IMR-90 (cell line): ENCODE measurements at regions not wholly inside any gene's neighbourhood (a gene's known extent, or its start where the extent isn't known, plus 50 kb on each side); places are given as distances from the start of the nearest gene placed in this dataset.

Source experiments
- ATAC-seq: fragments of 200-7000 bp; cut with Tn5 transposase; 2 replicates; pipeline ENCODE4 v1.9.1; 2020; ENCODE audit warnings: low read depth, mild to moderate bottlenecking, moderate library complexity
- BruUV-seq: library from RNA; stranded (reverse); fragments of 400-500 nt; replicated peaks from 2 replicates; lab custom pipeline; 2021; lab: Mats Ljungman, UMichigan
- CTCF ChIA-PET: fragments of 300-600 bp; formaldehyde crosslinking; extraction: SDS; loops from one replicate; lab custom pipeline; 2021; ENCODE audit warnings: antibody characterized with exemption; lab: Yijun Ruan, JAX
- POLR2A ChIA-PET: fragments of 300-600 bp; sonication (Branson Sonifier 250); formaldehyde crosslinking; loops from one replicate; lab custom pipeline; 2022; ENCODE audit warnings: antibody characterized with exemption; ENCODE audit not compliant: unreplicated experiment; lab: Charles Lee
- DNase-seq: peaks from one replicate; pipeline ENCODE4 v3.0.0; 2013
- H2AFZ ChIP-seq: replicated peaks from 2 replicates; pipeline ENCODE3; 2013; ENCODE audit warnings: low read length, mild to moderate bottlenecking; ENCODE audit not compliant: poor library complexity
- H2AK5ac ChIP-seq: 2 replicates; pipeline ENCODE4 v1.6.1; 2013; ENCODE audit warnings: low read depth, low read length, inconsistent platforms
- H2AK9ac ChIP-seq: replicated peaks from 2 replicates; pipeline ENCODE3; 2013; ENCODE audit warnings: mild to moderate bottlenecking, low read depth, low read length, moderate library complexity; ENCODE audit not compliant: poor library complexity
- H2BK120ac ChIP-seq: 2 replicates; pipeline ENCODE4 v1.6.1; 2013; ENCODE audit warnings: low read depth, low read length, inconsistent platforms
- H2BK15ac ChIP-seq: 3 replicates; pipeline ENCODE4 v1.6.1; 2013; ENCODE audit warnings: low read depth, low read length, inconsistent platforms
- H2BK20ac ChIP-seq: 2 replicates; pipeline ENCODE4 v1.6.1; 2013; ENCODE audit warnings: low read depth, mild to moderate bottlenecking, inconsistent platforms, low read length, moderate library complexity
- H2BK5ac ChIP-seq: 2 replicates; pipeline ENCODE4 v1.6.1; 2013; ENCODE audit warnings: mild to moderate bottlenecking, low read depth, low read length, inconsistent platforms; ENCODE audit not compliant: poor library complexity, severe bottlenecking
- H3K14ac ChIP-seq: replicated peaks from 2 replicates; pipeline ENCODE4 v1.6.1; 2013; ENCODE audit warnings: low read depth, low read length, inconsistent platforms
- H3K18ac ChIP-seq: 2 replicates; pipeline ENCODE4 v1.6.1; 2013; ENCODE audit warnings: low read depth, low read length, control low read depth
- H3K23ac ChIP-seq: 2 replicates; pipeline ENCODE4 v1.6.1; 2013; ENCODE audit warnings: low read depth, low read length, inconsistent platforms
- H3K27ac ChIP-seq: 2 replicates; pipeline ENCODE4 v1.5.1; 2013; ENCODE audit warnings: mild to moderate bottlenecking, control low read depth, low read length; ENCODE audit not compliant: insufficient read depth
- H3K27me3 ChIP-seq: 2 replicates; pipeline ENCODE4 v1.6.1; 2013; ENCODE audit warnings: low read length; ENCODE audit not compliant: control insufficient read depth, insufficient read depth
- H3K36me3 ChIP-seq: 2 replicates; pipeline ENCODE4 v1.6.1; 2013; ENCODE audit warnings: low read length, mixed read lengths; ENCODE audit not compliant: control insufficient read depth, insufficient read depth
- H3K4ac ChIP-seq: 2 replicates; pipeline ENCODE4 v1.6.1; 2013; ENCODE audit warnings: low read depth, low read length, inconsistent platforms
- H3K4me1 ChIP-seq: 2 replicates; pipeline ENCODE4 v1.6.1; 2013; ENCODE audit warnings: low read length, mixed read lengths; ENCODE audit not compliant: control insufficient read depth, insufficient read depth
- H3K4me2 ChIP-seq: 2 replicates; pipeline ENCODE4 v1.6.1; 2013; ENCODE audit warnings: low read depth, mild to moderate bottlenecking, control low read depth, low read length, moderate library complexity
- H3K4me3 ChIP-seq: 2 replicates; pipeline ENCODE4 v1.5.1; 2013; ENCODE audit warnings: low read depth, mild to moderate bottlenecking, control low read depth, low read length, moderate library complexity; ENCODE audit not compliant: insufficient read depth
- H3K56ac ChIP-seq: 2 replicates; pipeline ENCODE4 v1.6.1; 2013; ENCODE audit warnings: low read length, inconsistent platforms; ENCODE audit not compliant: insufficient read depth; ENCODE audit errors: extremely low read depth
- H3K79me1 ChIP-seq, 2 experiments: 2 replicates each; pipeline ENCODE4 v1.6.1; 2013; ENCODE audit warnings: low read length in 2 of 2, inconsistent platforms in 1 of 2, low read depth in 1 of 2
- H3K9ac ChIP-seq: 2 replicates; pipeline ENCODE4 v1.6.1; 2013; ENCODE audit warnings: low read depth, low read length, control low read depth
- H3K9me1 ChIP-seq: 2 replicates; pipeline ENCODE4 v1.6.1; 2013; ENCODE audit warnings: low read length, inconsistent platforms; ENCODE audit not compliant: insufficient read depth
- H3K9me3 ChIP-seq: 2 replicates; pipeline ENCODE4 v1.6.1; 2013; ENCODE audit warnings: low read length; ENCODE audit not compliant: control insufficient read depth, insufficient read depth
- H4K20me1 ChIP-seq: 2 replicates; pipeline ENCODE4 v1.6.1; 2013; ENCODE audit warnings: low read length, inconsistent platforms; ENCODE audit not compliant: insufficient read depth
- H4K5ac ChIP-seq: 2 replicates; pipeline ENCODE4 v1.6.1; 2013; ENCODE audit warnings: mild to moderate bottlenecking, low read depth, low read length, control low read depth
- H4K8ac ChIP-seq, 2 experiments: 2 replicates each; pipeline ENCODE4 v1.6.1; 2013; ENCODE audit warnings: low read depth in 2 of 2, low read length in 2 of 2, control low read depth in 1 of 2, inconsistent platforms in 1 of 2
- H4K91ac ChIP-seq: 2 replicates; pipeline ENCODE4 v1.6.1; 2013; ENCODE audit warnings: low read depth, low read length, inconsistent platforms; ENCODE audit not compliant: insufficient read depth
- BHLHE40 ChIP-seq: fragments of 150-350 bp; IDR thresholded peaks from 2 replicates; pipeline ENCODE4 v1.6.1; 2016; ENCODE audit warnings: mild to moderate bottlenecking, low read depth, low read length
- CHD1 ChIP-seq: IDR thresholded peaks from 2 replicates; pipeline ENCODE4 v1.6.1; 2012; ENCODE audit warnings: low read depth, low read length, improper control_type of control experiment
- NFE2L2 ChIP-seq: fragments of 150-350 bp; IDR thresholded peaks from 2 replicates; pipeline ENCODE4 v1.6.1; 2016; ENCODE audit warnings: low read depth, mild to moderate bottlenecking, low read length
- RCOR1 ChIP-seq: IDR thresholded peaks from 2 replicates; pipeline ENCODE4 v1.6.1; 2012; ENCODE audit warnings: mild to moderate bottlenecking, low read length, improper control_type of control experiment; ENCODE audit not compliant: insufficient replicate concordance
- WGBS, 2 experiments: methylation state at CpG; one replicate each; pipeline versions ENCODE4 v1.1.5 to v1.1.7; 2013; ENCODE audit warnings: missing lambda C conversion rate in 2 of 2; ENCODE audit not compliant: insufficient read length in 1 of 2; ENCODE audit errors: extremely low coverage in 2 of 2; 5-methylcytosine and 5-hydroxymethylcytosine counted together
- dilution Hi-C: fragments of 300-500 bp; cut with HindIII; formaldehyde crosslinking; loops from one replicate; pipeline ENCODE4 v1.14.3; 2018; ENCODE audit warnings: low sequenced_read_pairs; ENCODE audit not compliant: unreplicated experiment
- in situ Hi-C: fragments of 300-500 bp; cut with MboI; formaldehyde crosslinking; loops from 3 replicates; pipeline ENCODE4 v1.14.3; 2019; ENCODE audit warnings: low sequenced_read_pairs, inconsistent platforms, mixed read lengths
- intact Hi-C: fragments of 100-400 bp; cut with micrococcal nuclease; formaldehyde crosslinking; loops from 2 replicates; pipeline ENCODE4 v1.10.0; 2022

DNA sequence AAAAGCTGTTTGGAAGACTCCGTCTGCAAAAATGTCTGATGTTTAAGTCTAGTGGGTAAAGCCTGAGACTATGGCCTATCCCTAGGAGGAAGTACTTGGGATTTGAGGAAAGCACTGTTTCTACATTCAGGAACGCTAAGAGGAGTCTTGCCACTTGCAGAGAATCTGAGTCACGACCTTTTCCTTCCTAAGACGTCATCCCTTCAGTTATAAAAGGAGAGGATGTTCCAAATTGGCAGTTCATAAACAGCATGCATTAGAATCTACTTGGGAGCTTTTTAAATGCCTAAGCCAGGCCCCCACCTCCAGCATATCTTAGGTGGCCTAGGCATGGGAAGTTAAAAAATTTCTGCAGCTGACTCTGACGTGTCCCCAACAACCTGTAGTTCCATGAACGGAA, 125.9 kb downstream of the TTC32 start:
- peak; percentile 69 for DNase-seq
- 100% methylated on average over 1 of the region's 6 CpGs; no CpG with 5 or more reads in 1 of the 2 experiments for WGBS, 2 experiments
- Histone ChIP-seq H3K4ac (no peak overlapping the region), H3K56ac (no peak overlapping the region; the same call in 1 of the 2 replicates), H3K36me3 (no peaks in the 10 kb centered on the region), H2AK5ac (peak overlapping the region; percentile 39; the same call in 1 of the 2 replicates), H3K9me1 (peaks cover 18% of the 10 kb centered on the region), H3K27me3 (peaks cover 7% of the 10 kb centered on the region), H3K4me3 (no peak overlapping the region), H3K79me1 (no peaks in the 10 kb centered on the region), H3K4me1 (peaks cover 20% of the 10 kb centered on the region), H2BK120ac (peak overlapping the region; percentile 67), H2AFZ (peak overlapping the region; percentile 24), H4K5ac (no peak overlapping the region), H3K9ac (no peak overlapping the region), H3K23ac (no peak overlapping the region), H2BK20ac (no peak overlapping the region; the same call in 1 of the 2 replicates), H4K20me1 (no peaks in the 10 kb centered on the region), H3K18ac (no peak overlapping the region), H2BK5ac (no peak overlapping the region), H4K8ac (no peak overlapping the region), H2BK15ac (peak overlapping the region; percentile 48; the same call in 1 of the 3 replicates), H4K91ac (peak overlapping the region; percentile 28; the same call in 1 of the 2 replicates), H3K4me2 (no peak overlapping the region), H3K9me3 (no peaks in the 10 kb centered on the region), H2AK9ac (no peak overlapping the region), H3K14ac (no peak overlapping the region), H3K27ac (no peak overlapping the region)
- POLR2A ChIA-PET, result no interaction called here
- dilution Hi-C loops (no loop called here), intact Hi-C loops (no loop called here), in situ Hi-C loops (no loop called here)
- no peak for ATAC-seq
- CTCF ChIA-PET, result no interaction called here
- BruUV-seq, result no TSS peak
- TF ChIP-seq BHLHE40 (no peak), CHD1 (no peak), RCOR1 (no peak), NFE2L2 (no peak)
